Femur (tissue), 1 donor: ENCODE measurements at regions not wholly inside any gene's neighbourhood (a gene's known extent, or its start where the extent isn't known, plus 50 kb on each side); places are given as distances from the start of the nearest gene placed in this dataset.
"Not testable (repeated sequence)": the region's sequence is repeated elsewhere in the genome, so short reads cannot be mapped to it uniquely, and the experiment has no call there.

ENCODE experiments used
- DNase-seq: peaks from one replicate; pipeline ENCODE4 v3.0.0-alpha.2; 2017

GRCh38 chr5:121503111-121503840 lies 348.4 kb upstream of the FTMT start:
- peak; percentile 21 for DNase-seq

- no peak for DNase-seq
Observed at GRCh38 chr5:121516997-121517396, 334.7 kb upstream of the FTMT start.

GRCh38 chr5:121525706-121526105 lies 326.0 kb upstream of the FTMT start:
- DNase-seq = no peak

DNA sequence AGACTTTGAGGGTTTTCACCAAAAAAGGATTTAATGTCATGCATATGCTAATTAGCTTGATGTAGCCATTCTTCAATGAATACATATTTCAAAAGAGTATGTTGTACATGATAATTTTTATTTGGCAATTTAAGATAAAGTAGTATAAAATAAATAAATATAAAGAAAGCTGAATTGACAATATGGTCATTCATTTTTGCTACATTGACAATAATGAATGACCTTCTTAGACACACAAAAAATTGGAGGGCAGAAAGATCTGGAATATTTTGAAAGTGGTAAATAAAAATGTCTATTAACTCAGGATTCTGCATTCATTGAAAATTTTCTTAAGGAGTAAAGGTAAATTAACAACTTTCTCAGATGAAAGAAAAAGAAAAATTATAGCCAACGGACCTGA lies 324.8 kb upstream of the FTMT start:
- no peak for DNase-seq

GRCh38 chr5:121533814-121534213 lies 317.9 kb upstream of the FTMT start:
- no peak for DNase-seq

- no peak for DNase-seq
Observed at GRCh38 chr5:121550989-121551388, 300.7 kb upstream of the FTMT start.

- no peak for DNase-seq
Observed at GRCh38 chr5:121559832-121560231, 291.9 kb upstream of the FTMT start.

GRCh38 chr5:121572061-121572460 lies 279.6 kb upstream of the FTMT start:
- no peak for DNase-seq

GRCh38 chr5:121573721-121574382 lies 277.8 kb upstream of the FTMT start:
- no peak for DNase-seq

DNA sequence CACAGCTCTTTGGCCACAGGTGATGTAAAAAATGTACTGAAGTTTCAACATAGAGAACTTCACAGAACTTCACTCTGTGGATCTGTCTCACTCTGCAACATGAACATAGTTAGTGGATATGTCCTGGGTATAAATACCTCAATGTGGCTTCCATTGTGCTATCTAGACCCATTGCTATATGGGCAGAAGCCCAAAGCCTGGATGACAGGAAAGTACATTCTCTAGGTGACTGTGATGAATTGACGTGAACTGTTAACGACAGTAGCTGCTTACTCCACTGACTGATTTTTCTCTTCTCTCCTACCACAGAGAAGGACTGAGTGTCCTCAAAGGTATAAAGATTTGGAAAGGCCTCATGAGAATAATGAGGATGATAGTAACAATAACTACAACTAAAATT lies 270.1 kb upstream of the FTMT start:
- no peak for DNase-seq

DNA sequence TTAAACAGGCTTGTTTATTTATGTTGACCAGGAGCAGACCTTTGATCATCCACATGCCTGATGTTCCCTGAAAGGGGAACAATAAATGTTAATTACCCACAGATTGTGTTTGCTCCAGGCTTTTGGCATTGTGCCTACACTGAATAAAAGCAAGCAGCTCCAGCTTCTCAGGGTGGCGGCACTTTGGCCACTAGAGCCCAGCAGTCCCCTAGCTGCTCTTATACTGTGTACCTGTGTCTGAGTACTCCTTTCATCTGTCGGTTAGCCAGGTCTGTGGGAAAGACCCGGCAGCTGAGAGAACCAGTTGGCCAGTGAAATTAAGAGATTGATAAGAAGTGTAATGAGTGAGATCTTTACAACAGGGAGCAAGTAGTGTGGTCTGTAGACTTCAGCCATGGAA lies 254.8 kb upstream of the FTMT start:
- DNase-seq = no peak

DNA sequence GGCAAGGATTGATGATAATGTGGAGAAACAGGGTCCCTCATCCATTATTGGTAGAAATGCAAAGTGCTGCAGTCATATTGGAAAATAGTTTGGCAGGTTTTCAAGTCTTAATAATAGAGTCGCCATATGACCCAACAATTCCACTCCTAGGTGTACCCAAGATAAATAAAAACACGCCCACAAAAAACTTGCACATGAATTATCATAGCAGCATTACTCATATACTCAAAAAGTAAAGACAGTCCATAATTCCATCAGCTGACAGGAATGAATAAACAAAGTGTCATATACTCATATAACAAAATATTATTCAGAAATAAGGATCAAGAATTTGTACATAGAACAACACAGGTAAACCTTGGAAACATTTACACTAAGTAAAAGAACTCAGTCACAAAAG lies 242.9 kb upstream of the FTMT start:
- DNase-seq = no peak

- DNase-seq = no peak
Observed at GRCh38 chr5:121624035-121624434, 227.6 kb upstream of the FTMT start.

- no peak for DNase-seq
Observed at GRCh38 chr5:121628783-121629182, 222.9 kb upstream of the FTMT start.

- DNase-seq = no peak
Observed at GRCh38 chr5:121630402-121630801, 221.3 kb upstream of the FTMT start.

DNA sequence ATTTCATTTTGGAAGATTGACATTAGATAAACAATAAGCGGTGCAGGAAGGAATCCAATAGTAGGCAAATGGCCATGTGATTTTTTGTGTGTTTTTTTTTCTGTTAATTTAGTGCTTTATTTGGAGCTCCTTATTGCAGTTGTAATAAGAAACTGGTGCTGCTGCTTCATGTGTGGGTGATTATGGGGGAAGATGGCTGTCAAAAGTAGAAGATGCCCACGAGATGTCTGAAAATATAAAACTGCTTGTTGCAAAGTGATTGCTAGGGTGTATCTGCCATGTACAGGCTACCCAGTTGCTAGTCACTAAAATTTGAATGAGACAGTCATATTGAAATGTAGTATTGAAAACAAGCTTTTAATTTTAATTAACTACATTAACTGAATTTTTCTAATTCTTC lies 216.7 kb upstream of the FTMT start:
- no peak for DNase-seq

DNA sequence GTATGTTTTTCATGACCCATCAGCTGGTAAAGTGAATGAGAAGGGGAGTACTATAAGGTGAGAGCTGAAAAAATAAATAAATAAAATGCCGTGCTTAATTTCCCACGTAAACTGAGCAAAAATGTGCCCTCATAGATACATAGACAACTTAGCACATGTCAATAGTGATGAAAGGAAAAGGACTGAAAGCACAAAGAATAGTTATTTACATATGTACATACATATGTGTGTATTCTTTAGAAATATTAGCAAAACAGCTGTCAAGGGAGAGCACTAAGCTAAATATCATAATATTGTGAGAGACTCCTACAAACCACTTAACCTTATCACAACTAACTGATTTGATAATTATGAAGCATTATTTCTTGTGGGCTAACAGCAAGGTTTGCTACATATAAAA lies 213.6 kb upstream of the FTMT start:
- no peak for DNase-seq

DNA sequence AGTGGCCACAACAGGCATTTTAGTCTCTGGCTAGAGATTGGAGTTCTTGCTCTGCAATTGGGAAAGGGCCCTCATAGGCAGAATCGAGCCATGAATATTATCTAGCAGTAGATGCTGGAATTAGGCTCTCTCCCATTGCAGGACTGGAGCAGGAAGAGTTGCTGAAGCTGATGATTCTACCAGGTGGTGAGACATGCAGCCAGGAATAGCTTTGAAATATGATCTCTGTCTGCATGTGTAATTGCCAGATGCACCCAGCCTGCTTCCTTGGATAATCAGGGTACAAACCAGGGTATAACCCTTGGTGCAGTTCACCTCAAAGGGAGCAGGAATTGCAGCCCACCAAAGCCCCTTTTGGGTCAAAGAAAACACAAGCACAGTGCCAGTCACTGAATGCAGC lies 211.4 kb upstream of the FTMT start:
- DNase-seq = no peak

- no peak for DNase-seq
Observed at GRCh38 chr5:121658221-121658620, 193.5 kb upstream of the FTMT start.

- no peak for DNase-seq
Observed at GRCh38 chr5:121660142-121660541, 191.5 kb upstream of the FTMT start.

- DNase-seq = not testable (repeated sequence)
Observed at GRCh38 chr5:121665542-121665941, 186.1 kb upstream of the FTMT start.

GRCh38 chr5:121667292-121667691 lies 184.4 kb upstream of the FTMT start:
- no peak for DNase-seq

GRCh38 chr5:121668635-121669034 lies 183.0 kb upstream of the FTMT start:
- DNase-seq = no peak

DNA sequence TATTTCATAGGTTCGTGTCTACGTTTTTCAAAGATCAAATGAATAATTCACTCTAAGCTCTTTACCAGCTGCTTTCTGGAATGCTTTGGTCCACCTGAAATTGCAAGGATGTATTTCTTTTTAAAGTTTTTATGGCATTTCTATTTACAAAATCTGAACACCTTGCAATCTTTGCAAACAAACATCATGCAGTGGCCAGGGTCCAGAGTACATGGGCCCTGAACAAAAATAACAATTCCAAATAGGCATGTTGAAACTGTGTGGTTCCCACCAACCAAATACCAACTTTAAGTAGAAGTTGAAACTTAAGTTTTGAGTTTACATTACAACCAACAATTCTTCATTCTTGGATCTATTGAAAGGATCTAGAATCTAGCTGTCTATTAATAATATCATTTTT lies 180.1 kb upstream of the FTMT start:
- no peak for DNase-seq

- DNase-seq = no peak
Observed at GRCh38 chr5:121675924-121676323, 175.8 kb upstream of the FTMT start.
